Large intestine (tissue), 3 donors: ENCODE measurements at regions not wholly inside any gene's neighbourhood (a gene's known extent, or its start where the extent isn't known, plus 50 kb on each side); places are given as distances from the start of the nearest gene placed in this dataset.
"Not testable (repeated sequence)": the region's sequence is repeated elsewhere in the genome, so short reads cannot be mapped to it uniquely, and the experiment has no call there.

Experiments
- DNase-seq, 2 donors: peaks; one replicate each; pipeline versions ENCODE4 v3.0.0 to v3.0.0-alpha.2; 2013
- H3K27ac ChIP-seq: one replicate; pipeline ENCODE4 v1.5.1; 2013; ENCODE audit warnings: low read length
- H3K27me3 ChIP-seq: 2 replicates; pipeline ENCODE4 v1.6.1; 2013; ENCODE audit warnings: low read length; ENCODE audit not compliant: control insufficient read depth, insufficient read depth
- H3K36me3 ChIP-seq: 2 replicates; pipeline ENCODE4 v1.6.1; 2013; ENCODE audit warnings: low read length; ENCODE audit not compliant: control insufficient read depth, insufficient read depth
- H3K4me1 ChIP-seq: one replicate; pipeline ENCODE4 v1.6.1; 2013; ENCODE audit warnings: low read length; ENCODE audit not compliant: control insufficient read depth, insufficient read depth
- H3K4me3 ChIP-seq: one replicate; pipeline ENCODE4 v1.5.1; 2013; ENCODE audit warnings: low read length
- H3K9me3 ChIP-seq: one replicate; pipeline ENCODE4 v1.6.1; 2013; ENCODE audit warnings: mild to moderate bottlenecking, low read depth, low read length, moderate library complexity; ENCODE audit not compliant: control insufficient read depth
- WGBS: methylation state at CpG from one replicate; pipeline ENCODE4 v1.1.5; 2013; ENCODE audit warnings: low lambda C conversion rate; ENCODE audit not compliant: insufficient coverage; 5-methylcytosine and 5-hydroxymethylcytosine counted together

DNA sequence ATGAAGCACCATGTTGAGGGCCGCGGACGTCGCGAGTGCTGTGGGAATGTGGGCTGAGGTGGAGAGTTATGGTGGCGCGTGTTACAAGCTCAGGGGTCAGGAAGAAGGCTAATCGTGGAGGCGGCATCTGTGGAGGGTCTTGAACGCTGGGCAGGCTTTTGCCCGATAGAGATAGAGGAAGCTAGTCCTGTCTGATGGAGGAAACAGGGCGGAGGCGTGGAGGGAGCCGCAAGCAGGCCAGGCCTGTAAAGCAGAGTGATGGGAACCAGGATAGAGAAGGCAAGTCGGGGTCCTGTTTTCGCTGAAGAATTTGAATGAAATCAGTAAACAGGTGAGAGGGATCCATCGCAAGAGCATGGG, 2654.3 kb upstream of the DEFB115 start:
- H3K4me3 ChIP-seq, H3K27me3 ChIP-seq, DNase-seq, H3K27ac ChIP-seq, H3K36me3 ChIP-seq, H3K4me1 ChIP-seq, H3K9me3 ChIP-seq: not testable (repeated sequence)
- WGBS: no CpG with 5 or more reads among the region's 17 CpGs

DNA sequence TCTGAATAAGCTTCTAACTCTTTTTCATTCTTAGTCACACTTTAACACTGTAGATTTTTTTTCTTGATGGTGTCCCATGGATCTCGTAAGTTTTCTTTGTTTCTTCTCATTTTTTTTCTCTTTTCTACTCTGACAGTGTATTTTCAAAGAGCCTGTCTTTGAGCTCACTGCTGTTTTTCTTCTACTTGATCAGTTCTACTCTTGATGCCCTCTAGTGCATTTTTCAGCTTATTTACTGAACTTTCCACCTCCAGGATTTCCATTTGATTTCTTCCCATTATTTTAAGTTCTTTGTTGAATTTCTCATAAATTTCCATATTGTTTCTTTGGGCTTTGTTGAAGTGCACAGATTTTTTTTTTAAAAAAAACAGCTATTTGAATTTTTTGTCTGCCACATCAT, 2641.1 kb upstream of the DEFB115 start:
- DNase-seq: no peak
- H3K4me1 ChIP-seq: no peaks in the 10 kb centered on the region
- peaks cover 7% of the 10 kb centered on the region for H3K9me3 ChIP-seq
- WGBS: 79% methylated on average over 1 of the region's 1 CpG
- no peak overlapping the region for H3K4me3 ChIP-seq
- H3K36me3 ChIP-seq: no peaks in the 10 kb centered on the region
- H3K27me3 ChIP-seq: no peaks in the 10 kb centered on the region
- H3K27ac ChIP-seq: no peak overlapping the region

DNA sequence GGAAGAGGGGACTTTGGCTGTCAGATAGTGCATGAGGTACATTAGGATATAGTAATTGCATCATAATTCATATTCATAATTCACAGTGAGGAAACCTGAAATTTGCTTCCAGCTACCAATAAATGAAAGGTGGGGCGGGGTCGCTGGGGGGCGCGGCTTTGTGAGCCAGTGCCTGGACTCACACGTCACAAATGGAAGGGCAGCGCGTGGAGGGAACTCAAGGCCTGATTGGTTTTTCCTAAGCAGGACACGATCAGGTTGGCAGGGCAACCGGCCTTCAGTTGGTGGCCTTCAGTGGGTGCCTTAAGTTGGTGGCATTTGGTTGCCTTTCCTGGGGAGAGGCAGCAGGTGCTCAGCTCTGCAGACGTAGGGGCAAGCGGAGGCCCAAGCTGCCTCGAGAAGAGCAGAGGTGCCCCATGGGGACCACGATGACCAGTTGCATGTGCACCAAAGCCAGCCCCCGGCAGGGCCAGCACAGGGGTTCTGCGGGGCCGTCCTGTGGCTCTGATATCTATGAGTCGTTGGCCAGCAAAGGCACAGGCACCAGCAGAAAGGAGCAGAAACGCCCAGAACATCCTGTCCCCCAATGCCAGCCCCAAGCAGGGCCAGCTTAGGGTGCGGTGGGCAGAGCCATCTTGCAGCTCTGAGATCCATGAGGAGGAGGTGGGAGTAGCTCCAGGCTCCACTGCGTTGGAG, 2637.4 kb upstream of the DEFB115 start:
- not testable (repeated sequence) for H3K4me1 ChIP-seq, H3K27ac ChIP-seq, H3K36me3 ChIP-seq, H3K9me3 ChIP-seq, H3K4me3 ChIP-seq, H3K27me3 ChIP-seq, DNase-seq
- no CpG with 5 or more reads among the region's 20 CpGs for WGBS

DNA sequence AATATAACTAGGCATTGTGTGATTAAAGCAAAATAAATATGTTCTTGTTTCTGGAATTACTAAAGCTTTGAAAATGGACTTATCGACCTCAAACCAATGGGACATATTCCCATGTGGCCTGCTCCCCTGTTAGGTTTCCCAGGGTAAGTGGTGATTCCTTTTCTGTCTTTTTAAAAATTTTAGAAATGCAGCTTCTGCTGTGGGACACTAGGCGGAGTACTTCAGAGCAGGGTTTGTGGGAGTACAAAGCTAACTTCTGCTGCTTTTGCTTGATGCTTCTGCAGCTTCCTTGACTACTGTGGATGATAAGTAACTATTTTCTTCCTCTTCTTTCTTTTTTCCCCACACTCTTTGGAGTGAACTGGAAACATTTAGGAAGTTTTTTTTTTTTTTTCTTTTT, 2632.4 kb upstream of the DEFB115 start:
- H3K27me3 ChIP-seq, H3K9me3 ChIP-seq, DNase-seq, H3K27ac ChIP-seq, H3K4me1 ChIP-seq, H3K4me3 ChIP-seq, H3K36me3 ChIP-seq: not testable (repeated sequence)
- 80% methylated on average over 1 of the region's 2 CpGs for WGBS

DNA sequence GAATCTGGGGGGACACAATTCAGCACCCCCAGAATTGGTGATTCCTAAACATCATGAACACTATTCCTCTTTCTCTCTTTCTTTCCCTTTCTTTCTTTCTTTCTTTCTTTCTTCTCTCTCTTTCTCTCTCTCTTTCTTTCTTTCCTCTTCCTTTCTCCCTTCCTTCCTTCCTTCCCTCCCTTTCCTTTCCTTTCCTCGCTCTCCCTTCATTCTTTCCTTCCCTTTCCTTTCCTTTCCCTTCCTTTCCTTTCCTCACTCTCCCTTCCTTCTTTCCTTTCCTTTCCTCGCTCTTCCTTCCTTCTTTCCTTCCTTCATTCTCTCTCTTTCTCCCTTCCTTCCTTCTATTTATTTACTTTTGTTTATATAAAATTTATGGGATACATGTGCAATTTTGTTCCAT, 2616.6 kb upstream of the DEFB115 start:
- H3K36me3 ChIP-seq, H3K27me3 ChIP-seq, H3K9me3 ChIP-seq, H3K4me3 ChIP-seq, H3K27ac ChIP-seq, H3K4me1 ChIP-seq, DNase-seq: not testable (repeated sequence)
- WGBS: 47% methylated on average over 2 of the region's 2 CpGs
